GM11168 (cell line): ENCODE measurements at regions not wholly inside any gene's neighbourhood (a gene's known extent, or its start where the extent isn't known, plus 50 kb on each side); places are given as distances from the start of the nearest gene placed in this dataset.

Source experiments
- in situ Hi-C: fragments of 300-500 bp; cut with MboI; formaldehyde crosslinking; loops from one replicate; pipeline ENCODE4 v1.12.0; 2022; ENCODE audit warnings: low sequenced_read_pairs; ENCODE audit not compliant: unreplicated experiment

DNA sequence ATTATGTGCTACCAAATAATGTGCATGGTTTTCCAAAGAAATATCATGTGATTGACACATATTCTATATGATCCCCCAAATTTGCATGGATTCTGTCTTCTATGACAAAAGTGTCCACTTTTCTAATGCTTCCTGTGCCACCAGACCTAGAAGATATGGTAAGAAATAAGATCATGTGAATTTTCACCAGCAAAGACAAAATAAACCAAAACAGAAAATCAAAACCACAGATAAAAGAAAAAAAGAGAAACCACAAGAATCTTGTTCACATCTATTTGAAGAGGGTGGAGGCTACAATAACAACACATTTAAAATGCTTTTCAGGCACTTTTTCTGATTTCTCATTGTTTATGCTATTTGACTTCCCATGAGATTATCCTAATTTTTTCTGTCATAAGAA is 303.4 kb downstream of the DIPK2A start:
- in situ Hi-C loops, result loop anchor here (25.0 kb wide), 1 partner anchor 288 kb away; no protein-coding TSS in a partner anchor

DNA sequence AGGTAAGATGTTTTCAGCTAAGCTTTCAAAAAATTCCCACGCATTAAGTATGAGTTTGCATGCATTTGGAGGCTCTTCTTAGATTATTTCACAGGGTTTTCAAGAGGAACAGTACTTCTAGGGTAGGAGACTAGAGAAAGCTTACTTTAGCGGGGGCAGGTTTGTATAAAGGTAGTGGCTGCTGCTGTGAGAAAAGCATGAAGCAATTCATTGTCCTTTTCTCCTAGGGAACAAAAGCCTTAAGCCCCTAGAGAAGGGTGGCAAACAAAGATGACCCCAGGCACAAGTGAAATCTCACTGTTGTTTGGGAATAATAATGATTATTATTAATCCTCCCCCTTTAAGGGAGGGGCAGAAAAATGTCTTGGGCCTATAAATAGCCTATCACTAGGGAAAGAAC is 310.7 kb downstream of the DIPK2A start:
- in situ Hi-C loops, result loop anchor here (25.0 kb wide), 1 partner anchor 295 kb away; no protein-coding TSS in a partner anchor

GRCh38 chr3:144286235-144286910 is 314.8 kb downstream of the DIPK2A start:
- in situ Hi-C loops, result loop anchor here (25.0 kb wide), 1 partner anchor 299 kb away; no protein-coding TSS in a partner anchor

DNA sequence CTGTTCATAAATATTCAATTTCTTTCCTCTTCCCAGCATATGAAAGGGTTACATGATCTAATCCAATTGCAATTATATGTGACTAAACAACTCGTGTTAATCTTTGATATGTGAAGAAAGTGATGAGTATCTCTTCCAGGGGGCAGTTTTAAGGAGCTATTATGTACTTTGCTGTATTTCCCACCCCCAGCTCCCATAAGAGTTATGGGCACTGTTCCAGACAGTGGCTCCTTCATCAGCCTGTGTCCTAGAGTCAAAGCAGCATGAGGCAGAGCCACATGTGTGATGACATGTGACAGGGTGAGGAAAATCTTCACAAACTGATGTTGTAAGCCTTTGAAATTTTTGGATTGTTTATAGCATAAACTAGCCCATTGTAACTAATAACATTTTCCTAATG is 315.4 kb downstream of the DIPK2A start:
- in situ Hi-C loops, result loop anchor here (25.0 kb wide), 1 partner anchor 300 kb away; no protein-coding TSS in a partner anchor

DNA sequence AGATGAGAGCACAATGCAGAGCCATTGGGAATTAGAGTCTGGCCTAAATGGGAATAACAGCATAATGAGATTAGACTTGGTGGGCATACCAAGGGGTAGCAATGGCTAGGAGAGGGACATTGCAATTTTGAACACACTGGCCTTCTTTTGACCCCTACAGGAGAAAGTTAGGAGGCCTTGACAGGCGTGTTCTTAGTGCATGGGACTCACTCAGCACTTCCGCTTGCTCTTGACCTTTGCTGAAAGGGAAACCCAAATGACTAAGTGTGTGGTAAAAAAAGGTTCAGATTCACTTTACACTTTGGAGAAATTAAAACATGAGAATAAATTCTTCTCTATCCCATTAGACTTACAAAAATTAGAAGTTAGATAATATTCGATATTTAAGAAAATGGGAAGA is 317.4 kb downstream of the DIPK2A start:
- in situ Hi-C loops, result loop anchor here (25.0 kb wide), 1 partner anchor 302 kb away; no protein-coding TSS in a partner anchor

- in situ Hi-C loops, result loop anchor here (25.0 kb wide), 1 partner anchor 308 kb away; no protein-coding TSS in a partner anchor
These were observed 323.3 kb downstream of the DIPK2A start for GRCh38 chr3:144294659-144295538.

DNA sequence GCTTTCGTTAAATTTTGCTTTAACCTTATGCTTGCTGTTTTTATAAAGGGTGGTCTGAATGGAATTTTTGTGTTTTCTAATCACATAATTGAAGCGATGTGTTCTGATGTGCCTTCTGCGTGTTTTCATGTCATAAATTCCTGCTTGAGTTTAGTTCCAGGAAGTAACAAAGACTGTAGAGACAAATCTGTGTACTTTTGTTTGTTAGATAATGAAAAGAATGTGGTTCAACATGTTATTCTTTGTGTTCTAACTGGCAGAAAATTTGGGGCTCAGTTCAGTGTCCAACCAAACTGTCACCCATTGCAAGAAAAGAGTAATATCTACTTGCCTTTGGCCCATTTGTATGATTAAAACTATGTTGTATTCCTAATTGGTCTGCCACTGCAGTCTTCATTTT is 324.0 kb downstream of the DIPK2A start:
- in situ Hi-C loops, result loop anchor here (25.0 kb wide), 1 partner anchor 308 kb away; no protein-coding TSS in a partner anchor

- in situ Hi-C loops, result loop anchor here (25.0 kb wide), 1 partner anchor 310 kb away; no protein-coding TSS in a partner anchor
These were observed 325.2 kb downstream of the DIPK2A start for GRCh38 chr3:144296808-144297207.

GRCh38 chr3:144301863-144302262 is 330.2 kb downstream of the DIPK2A start:
- in situ Hi-C loops, result no loop called here

DNA sequence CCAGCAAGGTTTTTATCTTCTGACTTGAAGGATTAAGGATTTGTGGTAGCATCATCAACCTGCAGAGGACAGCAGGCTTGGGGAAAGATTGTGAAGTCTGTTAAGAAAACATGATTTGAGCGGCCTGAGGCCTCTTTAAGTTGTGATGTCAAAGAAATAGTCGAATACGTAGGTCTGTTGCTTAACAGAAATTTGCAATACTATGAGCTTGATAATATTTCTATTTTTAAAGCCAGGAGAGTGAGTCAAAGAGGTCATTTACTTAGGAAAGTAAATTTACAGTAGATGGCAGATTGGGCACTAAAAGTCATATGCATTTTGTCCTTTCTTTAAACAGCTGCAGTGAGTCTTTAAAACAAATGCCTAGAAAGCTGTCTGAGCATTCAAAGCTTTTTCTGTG is 336.3 kb downstream of the DIPK2A start:
- in situ Hi-C loops, result no loop called here

DNA sequence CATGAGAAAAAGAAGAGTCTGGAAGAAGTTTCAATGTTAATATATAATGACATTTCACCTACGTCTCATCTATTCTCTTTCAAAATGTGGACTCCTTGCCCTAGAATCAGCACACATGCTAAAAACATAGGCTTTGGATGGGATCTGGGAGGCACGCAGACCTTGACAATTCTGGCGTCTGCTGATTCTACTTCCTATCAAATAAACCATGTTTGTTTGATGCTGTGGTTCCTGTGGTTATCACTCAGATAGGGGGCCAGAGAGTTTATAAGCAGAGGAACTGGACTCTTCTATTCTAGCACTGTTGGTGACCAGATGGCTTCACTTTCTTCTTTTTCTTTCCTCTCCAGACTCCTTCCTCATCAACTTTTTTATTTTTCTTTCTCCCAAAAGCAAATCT is 336.8 kb downstream of the DIPK2A start:
- in situ Hi-C loops, result no loop called here

DNA sequence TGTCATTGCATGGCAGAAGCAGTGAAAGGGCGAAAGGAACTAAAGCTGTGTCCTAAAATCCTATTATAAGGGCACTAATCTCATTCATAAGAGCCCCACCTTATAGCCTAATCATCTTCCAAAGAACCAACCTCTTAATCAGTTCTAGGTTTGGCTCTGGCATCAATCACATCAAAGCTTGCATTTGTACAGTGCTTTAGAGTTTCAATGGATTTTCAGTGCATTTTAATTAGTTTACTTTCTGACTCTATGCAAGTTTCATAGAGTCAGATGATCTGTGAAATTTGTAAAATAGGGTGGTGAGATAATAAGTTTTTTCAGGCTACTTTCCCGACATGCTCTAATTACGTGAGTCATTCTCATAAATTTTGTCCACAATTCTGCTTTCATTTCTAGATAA is 341.1 kb downstream of the DIPK2A start:
- in situ Hi-C loops, result no loop called here

DNA sequence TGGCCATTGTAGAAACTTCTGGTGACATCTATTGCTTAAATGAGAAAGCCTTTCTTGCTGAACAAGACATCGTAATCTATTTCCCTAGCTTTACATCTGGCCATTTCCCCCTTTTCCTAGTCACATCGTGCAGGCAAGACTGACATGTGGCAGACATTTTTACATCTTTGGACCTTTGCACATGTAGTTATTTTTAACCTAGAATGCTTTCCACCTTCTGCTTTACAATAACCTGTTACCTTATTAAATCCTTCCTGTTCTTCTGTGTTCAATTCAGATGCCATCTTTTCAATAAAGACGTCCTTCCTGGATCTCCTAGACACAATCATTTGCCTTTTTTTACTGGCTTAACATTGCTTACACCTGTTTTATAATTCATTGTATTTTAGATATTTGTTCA is 343.3 kb downstream of the DIPK2A start:
- in situ Hi-C loops, result no loop called here

DNA sequence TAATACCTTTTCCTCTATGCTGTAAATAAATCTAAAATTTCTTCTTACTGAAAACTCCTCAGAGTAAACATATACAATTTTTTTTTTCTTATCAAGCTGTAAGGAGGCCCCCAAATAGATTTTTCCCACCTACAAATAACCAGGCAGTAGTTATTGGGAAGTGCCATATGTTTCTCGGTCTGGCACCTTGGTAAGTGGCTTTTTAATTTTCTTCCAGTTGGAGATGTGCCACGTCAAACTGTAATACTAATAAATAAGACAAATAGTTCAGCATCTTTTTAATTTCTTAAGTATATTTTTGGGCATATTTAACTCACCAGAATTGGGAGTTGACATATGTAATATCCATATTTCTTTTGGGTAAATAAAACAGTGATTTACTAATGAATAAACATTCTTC is 346.3 kb downstream of the DIPK2A start:
- in situ Hi-C loops, result no loop called here

DNA sequence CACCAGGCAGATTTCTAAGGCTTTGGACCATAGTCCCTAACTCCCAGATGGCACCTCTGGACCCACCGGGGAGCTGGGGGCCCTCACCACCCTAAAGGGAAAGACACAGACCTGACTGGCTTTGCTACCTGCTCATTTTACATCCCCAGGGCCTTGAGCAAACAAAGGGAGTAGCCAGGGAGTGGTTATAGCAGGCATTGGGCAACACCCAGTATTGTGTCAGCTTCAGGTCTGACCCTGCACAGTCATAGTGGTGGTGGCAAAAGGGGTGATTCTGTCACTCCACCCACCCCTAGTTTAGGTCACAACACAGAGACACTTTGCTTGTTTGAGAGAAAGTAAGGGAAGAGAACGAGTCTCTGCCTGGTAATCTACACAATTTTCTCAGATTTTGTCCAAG is 352.5 kb downstream of the DIPK2A start:
- in situ Hi-C loops, result no loop called here

- in situ Hi-C loops, result no loop called here
These were observed 361.2 kb downstream of the DIPK2A start for GRCh38 chr3:144332868-144333267.

- in situ Hi-C loops, result no loop called here
These were observed 369.8 kb downstream of the DIPK2A start for GRCh38 chr3:144341471-144341870.

- in situ Hi-C loops, result no loop called here
These were observed 371.7 kb downstream of the DIPK2A start for GRCh38 chr3:144343343-144343742.

GRCh38 chr3:144343777-144344176 is 372.2 kb downstream of the DIPK2A start:
- in situ Hi-C loops, result no loop called here

GRCh38 chr3:144344925-144345548 is 373.4 kb downstream of the DIPK2A start:
- in situ Hi-C loops, result no loop called here

- in situ Hi-C loops, result no loop called here
These were observed 378.5 kb downstream of the DIPK2A start for GRCh38 chr3:144350125-144350524.
